Neural crest cell (in vitro differentiated cells): ENCODE measurements at regions not wholly inside any gene's neighbourhood (a gene's known extent, or its start where the extent isn't known, plus 50 kb on each side); places are given as distances from the start of the nearest gene placed in this dataset.
A peak's percentile ranks its signal among the peaks of the same experiment; 100 is the strongest.
"Not testable (repeated sequence)": the region's sequence is repeated elsewhere in the genome, so short reads cannot be mapped to it uniquely, and the experiment has no call there.

Source experiments
- DNase-seq: peaks from one replicate; pipeline ENCODE4 v3.0.0; 2021; ENCODE audit warnings: low read depth, mixed read lengths, low spot score
- H3K27ac Mint-ChIP-seq: one replicate; pipeline ENCODE4 v1.8.0; 2021; ENCODE audit warnings: mild to moderate bottlenecking, mixed read lengths; ENCODE audit not compliant: unreplicated experiment
- H3K27me3 Mint-ChIP-seq: 2 replicates; pipeline ENCODE4 v1.8.0; 2021; ENCODE audit warnings: low read depth, mild to moderate bottlenecking, mixed read lengths
- H3K36me3 Mint-ChIP-seq: 2 replicates; pipeline ENCODE4 v1.8.0; 2021; ENCODE audit warnings: low read depth, mild to moderate bottlenecking, mixed read lengths
- H3K4me1 Mint-ChIP-seq: 2 replicates; pipeline ENCODE4 v1.8.0; 2021; ENCODE audit warnings: mixed read lengths
- H3K4me3 Mint-ChIP-seq: one replicate; pipeline ENCODE4 v1.8.0; 2021; ENCODE audit warnings: mild to moderate bottlenecking, mixed read lengths
- H3K9me3 Mint-ChIP-seq: 2 replicates; pipeline ENCODE4 v1.8.0; 2021; ENCODE audit warnings: mixed read lengths
- TF ChIP-seq, protein P1 (sequence below): fragments of 200-600 bp; sonication (generic); conservative IDR thresholded peaks from 2 replicates; pipeline ENCODE4 v1.5.0; 2021; ENCODE audit warnings: antibody characterized with exemption, mild to moderate bottlenecking

DNA sequence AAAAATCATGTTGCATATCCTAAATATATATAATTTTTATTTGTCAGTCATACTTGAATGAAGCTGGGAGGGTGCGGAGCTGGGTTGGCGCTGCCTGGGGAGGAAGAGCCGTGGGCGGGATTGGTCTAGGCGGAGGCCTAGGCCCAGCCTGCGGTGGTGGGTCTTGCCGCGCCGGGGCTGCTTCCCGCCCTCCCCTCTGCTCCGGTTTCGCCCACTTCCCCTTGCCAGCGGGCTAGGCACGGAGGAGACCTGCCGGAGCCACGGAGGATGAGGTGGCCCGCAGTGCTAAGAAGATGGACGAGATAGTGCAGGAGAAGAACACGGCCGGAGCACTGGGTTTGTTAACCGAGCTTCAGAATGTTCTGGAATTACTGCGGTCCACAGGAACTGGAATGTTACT is 54.0 kb upstream of the IGFBPL1 start:
- Mint-ChIP-seq H3K9me3 (peaks cover 2% of the 10 kb centered on the region), H3K27ac (no peak overlapping the region), H3K4me1 (peaks cover 4% of the 10 kb centered on the region), H3K4me3 (no peak overlapping the region), H3K27me3 (no peaks in the 10 kb centered on the region), H3K36me3 (no peaks in the 10 kb centered on the region)
- TF ChIP-seq, protein P1, sequence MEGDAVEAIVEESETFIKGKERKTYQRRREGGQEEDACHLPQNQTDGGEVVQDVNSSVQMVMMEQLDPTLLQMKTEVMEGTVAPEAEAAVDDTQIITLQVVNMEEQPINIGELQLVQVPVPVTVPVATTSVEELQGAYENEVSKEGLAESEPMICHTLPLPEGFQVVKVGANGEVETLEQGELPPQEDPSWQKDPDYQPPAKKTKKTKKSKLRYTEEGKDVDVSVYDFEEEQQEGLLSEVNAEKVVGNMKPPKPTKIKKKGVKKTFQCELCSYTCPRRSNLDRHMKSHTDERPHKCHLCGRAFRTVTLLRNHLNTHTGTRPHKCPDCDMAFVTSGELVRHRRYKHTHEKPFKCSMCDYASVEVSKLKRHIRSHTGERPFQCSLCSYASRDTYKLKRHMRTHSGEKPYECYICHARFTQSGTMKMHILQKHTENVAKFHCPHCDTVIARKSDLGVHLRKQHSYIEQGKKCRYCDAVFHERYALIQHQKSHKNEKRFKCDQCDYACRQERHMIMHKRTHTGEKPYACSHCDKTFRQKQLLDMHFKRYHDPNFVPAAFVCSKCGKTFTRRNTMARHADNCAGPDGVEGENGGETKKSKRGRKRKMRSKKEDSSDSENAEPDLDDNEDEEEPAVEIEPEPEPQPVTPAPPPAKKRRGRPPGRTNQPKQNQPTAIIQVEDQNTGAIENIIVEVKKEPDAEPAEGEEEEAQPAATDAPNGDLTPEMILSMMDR, result no peak
- DNase-seq, result no peak

DNA sequence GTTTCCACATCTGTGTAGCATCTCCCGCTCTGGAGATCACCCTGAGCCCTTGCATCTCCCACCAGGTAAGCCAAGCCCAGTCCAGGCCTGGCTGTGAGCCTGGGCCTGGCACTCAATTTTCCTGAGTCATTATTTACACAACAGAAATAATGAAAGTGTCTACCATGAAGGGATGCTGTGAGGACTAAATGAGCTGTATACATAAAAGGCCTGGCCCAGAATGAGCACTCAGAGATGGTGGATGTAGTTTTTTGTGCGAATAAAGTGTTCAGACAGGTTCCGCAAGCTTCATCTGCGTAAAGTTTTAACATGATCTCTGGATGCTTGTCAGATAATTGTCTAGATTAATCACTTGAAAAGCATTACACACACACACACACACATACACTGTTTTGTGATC is 50.2 kb upstream of the IGFBPL1 start:
- H3K9me3 Mint-ChIP-seq, DNase-seq, H3K36me3 Mint-ChIP-seq, H3K4me1 Mint-ChIP-seq, H3K4me3 Mint-ChIP-seq, H3K27me3 Mint-ChIP-seq: not testable (repeated sequence)
- peak overlapping the region; percentile 69 for H3K27ac Mint-ChIP-seq
